Activated CD8-positive, alpha-beta T cell treated with anti-CD3 and anti-CD28 coated beads for 36 hours (primary cell): ENCODE measurements at regions not wholly inside any gene's neighbourhood (a gene's known extent, or its start where the extent isn't known, plus 50 kb on each side); places are given as distances from the start of the nearest gene placed in this dataset.

Source experiments
- ATAC-seq: fragments of 200-7000 bp; cut with Tn5 transposase; one replicate; pipeline ENCODE4 v1.10.0; 2021; ENCODE audit warnings: mild to moderate bottlenecking, moderate library complexity
- CTCF ChIA-PET: fragments of 350-600 bp; sonication (Branson Sonifier 250); formaldehyde crosslinking; loops from one replicate; lab custom pipeline; 2021; ENCODE audit warnings: antibody characterized with exemption; lab: Charles Lee
- POLR2A ChIA-PET: fragments of 350-600 bp; sonication (Branson Sonifier 250); formaldehyde crosslinking; loops from one replicate; lab custom pipeline; 2021; ENCODE audit warnings: antibody characterized with exemption; lab: Charles Lee
- DNase-seq: peaks from one replicate; pipeline ENCODE4 v3.0.0-alpha.2; 2020
- H3K27ac Mint-ChIP-seq: one replicate; pipeline ENCODE4 v1.8.0; 2021; ENCODE audit warnings: mild to moderate bottlenecking, mixed read lengths
- H3K27me3 Mint-ChIP-seq: one replicate; pipeline ENCODE4 v1.8.0; 2021; ENCODE audit warnings: mixed read lengths
- H3K36me3 Mint-ChIP-seq: one replicate; pipeline ENCODE4 v1.8.0; 2021; ENCODE audit warnings: low read depth, mixed read lengths
- H3K4me1 Mint-ChIP-seq: one replicate; pipeline ENCODE4 v1.8.0; 2021; ENCODE audit warnings: low read depth, mixed read lengths
- H3K4me3 Mint-ChIP-seq: one replicate; pipeline ENCODE4 v1.8.0; 2021; ENCODE audit warnings: mild to moderate bottlenecking, moderate library complexity, mixed read lengths
- H3K9me3 Mint-ChIP-seq: one replicate; pipeline ENCODE4 v1.8.0; 2021; ENCODE audit warnings: mixed read lengths
- CTCF ChIP-seq: fragments of 200-600 bp; IDR thresholded peaks from one replicate; pipeline ENCODE4 v1.8.0; 2022; ENCODE audit warnings: antibody characterized with exemption, mild to moderate bottlenecking
- intact Hi-C: fragments of 100-400 bp; cut with micrococcal nuclease; formaldehyde crosslinking; loops from one replicate; pipeline ENCODE4 v1.10.0; 2022

DNA sequence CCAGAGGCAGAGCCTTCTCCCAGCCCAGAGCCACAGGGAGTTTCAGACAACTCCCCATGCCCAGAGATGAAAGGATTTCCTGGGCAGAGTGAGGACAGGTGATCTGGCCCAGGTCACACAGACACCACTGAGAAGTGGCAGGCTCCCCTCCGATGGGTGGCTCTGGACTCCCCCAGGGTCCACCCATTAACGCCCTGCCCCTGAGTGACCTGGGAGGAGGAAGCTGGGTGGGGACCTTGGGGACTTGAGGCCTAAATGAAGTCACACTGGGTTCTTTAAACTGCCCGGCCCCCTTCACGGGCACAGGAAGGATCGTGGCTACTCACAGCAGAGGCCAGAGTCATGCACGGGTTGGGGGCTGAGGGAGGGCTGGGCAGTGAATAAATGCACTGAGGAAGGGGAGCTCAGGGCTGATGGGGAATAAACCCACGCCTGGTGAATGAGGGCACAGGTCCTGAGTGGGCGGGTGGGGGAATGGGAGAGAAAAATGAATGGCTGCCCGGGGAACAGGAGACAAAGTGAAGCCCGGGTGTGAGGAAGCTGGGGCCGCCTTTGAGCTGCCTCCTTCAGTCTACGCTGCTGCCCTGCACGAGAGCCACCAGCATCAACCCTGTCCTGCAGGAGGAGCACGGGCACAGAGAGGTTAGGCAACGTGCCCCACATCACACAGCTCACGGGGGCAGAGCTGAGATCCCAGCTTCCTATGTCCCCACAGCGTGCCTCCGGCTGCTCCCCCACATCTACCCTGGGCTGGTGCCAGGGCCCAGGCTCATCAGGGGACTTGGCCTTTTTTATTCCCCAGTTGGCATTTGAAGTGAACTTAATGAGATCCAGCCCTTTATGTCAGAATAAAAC is 404.3 kb downstream of the MATN1 start:
- H3K4me3 Mint-ChIP-seq: no peak overlapping the region
- intact Hi-C loops: no loop called here
- H3K9me3 Mint-ChIP-seq: no peaks in the 10 kb centered on the region
- DNase-seq: no peak
- ChIA-PET CTCF (no interaction called here), POLR2A (no interaction called here)
- H3K27me3 Mint-ChIP-seq: no peaks in the 10 kb centered on the region
- no peaks in the 10 kb centered on the region for H3K36me3 Mint-ChIP-seq
- H3K27ac Mint-ChIP-seq: no peak overlapping the region
- no peak for TF ChIP-seq CTCF
- H3K4me1 Mint-ChIP-seq: no peaks in the 10 kb centered on the region
- no peak for ATAC-seq

DNA sequence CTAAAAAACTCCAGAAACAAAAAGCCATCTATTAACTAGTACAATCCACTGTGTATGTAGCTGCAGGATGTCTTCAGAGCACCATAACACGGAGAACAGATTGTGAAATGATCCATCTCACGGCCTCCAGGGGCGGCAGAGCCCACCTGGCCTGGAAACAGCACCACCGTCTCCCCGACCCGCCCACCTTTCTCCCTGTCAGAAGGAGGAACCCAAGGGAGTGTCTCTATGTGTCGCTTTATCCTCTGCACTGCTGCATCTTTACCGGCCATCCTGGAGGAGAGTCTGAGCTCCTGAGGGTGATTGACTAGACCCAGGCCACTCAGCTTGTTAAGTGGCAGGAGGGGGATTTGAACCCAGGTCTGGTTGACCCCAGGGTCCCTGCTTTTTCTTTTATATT is 405.0 kb downstream of the MATN1 start:
- ATAC-seq (no peak), DNase-seq (no peak)
- Mint-ChIP-seq H3K27ac (no peak overlapping the region), H3K9me3 (no peaks in the 10 kb centered on the region), H3K4me3 (no peak overlapping the region), H3K27me3 (no peaks in the 10 kb centered on the region), H3K36me3 (no peaks in the 10 kb centered on the region), H3K4me1 (no peaks in the 10 kb centered on the region)
- TF ChIP-seq CTCF: no peak
- ChIA-PET CTCF (no interaction called here), POLR2A (no interaction called here)
- intact Hi-C loops: no loop called here

- DNase-seq (no peak), ATAC-seq (no peak)
- ChIA-PET CTCF (no interaction called here), POLR2A (no interaction called here)
- TF ChIP-seq CTCF: no peak
- Mint-ChIP-seq H3K9me3 (no peaks in the 10 kb centered on the region), H3K4me1 (no peaks in the 10 kb centered on the region), H3K27me3 (no peaks in the 10 kb centered on the region), H3K36me3 (no peaks in the 10 kb centered on the region), H3K27ac (no peak overlapping the region), H3K4me3 (no peak overlapping the region)
- intact Hi-C loops: no loop called here
Measured at GRCh38 chr1:30317921-30318320, 405.5 kb downstream of the MATN1 start.

GRCh38 chr1:30316056-30316455 is 407.3 kb downstream of the MATN1 start:
- no peak for ATAC-seq
- no peak overlapping the region for H3K27ac Mint-ChIP-seq
- no peak for DNase-seq
- TF ChIP-seq CTCF: no peak
- CTCF ChIA-PET: no interaction called here
- no peaks in the 10 kb centered on the region for H3K27me3 Mint-ChIP-seq
- no peaks in the 10 kb centered on the region for H3K36me3 Mint-ChIP-seq
- intact Hi-C loops: no loop called here
- no peaks in the 10 kb centered on the region for H3K9me3 Mint-ChIP-seq
- H3K4me1 Mint-ChIP-seq: no peaks in the 10 kb centered on the region
- H3K4me3 Mint-ChIP-seq: no peak overlapping the region
- POLR2A ChIA-PET: no interaction called here

- peak; percentile 23 for DNase-seq
- Mint-ChIP-seq H3K4me1 (no peaks in the 10 kb centered on the region), H3K9me3 (no peaks in the 10 kb centered on the region), H3K36me3 (no peaks in the 10 kb centered on the region), H3K27ac (no peak overlapping the region), H3K4me3 (no peak overlapping the region), H3K27me3 (no peaks in the 10 kb centered on the region)
- CTCF ChIA-PET: no interaction called here
- intact Hi-C loops: no loop called here
- POLR2A ChIA-PET: no interaction called here
- TF ChIP-seq CTCF: no peak
- ATAC-seq: no peak
Measured at GRCh38 chr1:30315185-30315960, 408.0 kb downstream of the MATN1 start.
